ENCODE measurements at regions not wholly inside any gene's neighbourhood (a gene's known extent, or its start where the extent isn't known, plus 50 kb on each side); places are given as distances from the start of the nearest gene placed in this dataset.

- TF ChIP-seq CTCF (IDR thresholded peaks at IDR 0.05; ENCODE audit: low read depth, low read length, missing control alignments), result no peak
- no peaks in the 10 kb centered on the region for H3K36me3 ChIP-seq (replicated peaks)
Observed at GRCh38 chr2:104929663-104930062, 75.7 kb downstream of the POU3F3 start.

GRCh38 chr2:104930732-104931131, 76.8 kb downstream of the POU3F3 start:
- no peak for DNase-seq
- no peak for TF ChIP-seq CTCF (IDR thresholded peaks at IDR 0.05; ENCODE audit: low read depth, low read length, missing control alignments)

More at GRCh38 chr2:104929663-104930062, 75.7 kb downstream of the POU3F3 start:
- Histone ChIP-seq H3K27ac (no peak overlapping the region), H3K27me3 (replicated peaks) (no peaks in the 10 kb centered on the region), H3K4me3 (ENCODE audit: low read depth, low read length) (no peak overlapping the region)
- DNase-seq, result no peak
- in situ Hi-C loops (cut with HindIII; ENCODE audit: low pct_ligation_motif_present, low sequenced_read_pairs), result no loop called here

GRCh38 chr2:104932243-104932642, 78.3 kb downstream of the POU3F3 start:
- Histone ChIP-seq H3K27ac (no peak overlapping the region), H3K36me3 (replicated peaks) (no peaks in the 10 kb centered on the region), H3K27me3 (replicated peaks) (no peaks in the 10 kb centered on the region), H3K4me3 (ENCODE audit: low read depth, low read length) (no peak overlapping the region)
- in situ Hi-C loops (cut with HindIII; ENCODE audit: low pct_ligation_motif_present, low sequenced_read_pairs), result no loop called here
- TF ChIP-seq CTCF (IDR thresholded peaks at IDR 0.05; ENCODE audit: low read depth, low read length, missing control alignments), result no peak
- DNase-seq, result no peak

More at GRCh38 chr2:104930732-104931131, 76.8 kb downstream of the POU3F3 start:
- Histone ChIP-seq H3K27me3 (replicated peaks) (no peaks in the 10 kb centered on the region), H3K36me3 (replicated peaks) (no peaks in the 10 kb centered on the region), H3K4me3 (ENCODE audit: low read depth, low read length) (no peak overlapping the region), H3K27ac (no peak overlapping the region)
- in situ Hi-C loops (cut with HindIII; ENCODE audit: low pct_ligation_motif_present, low sequenced_read_pairs), result no loop called here

- DNase-seq, result no peak
- Histone ChIP-seq H3K36me3 (replicated peaks) (no peaks in the 10 kb centered on the region), H3K4me3 (ENCODE audit: low read depth, low read length) (no peak overlapping the region), H3K27ac (no peak overlapping the region), H3K27me3 (replicated peaks) (no peaks in the 10 kb centered on the region)
- in situ Hi-C loops (cut with HindIII; ENCODE audit: low pct_ligation_motif_present, low sequenced_read_pairs), result no loop called here
- TF ChIP-seq CTCF (IDR thresholded peaks at IDR 0.05; ENCODE audit: low read depth, low read length, missing control alignments), result no peak
Observed at GRCh38 chr2:104933151-104933917, 79.4 kb downstream of the POU3F3 start.

- H3K4me3 ChIP-seq (ENCODE audit: low read depth, low read length), result no peak overlapping the region
- H3K27ac ChIP-seq, result no peak overlapping the region
- in situ Hi-C loops (cut with HindIII; ENCODE audit: low pct_ligation_motif_present, low sequenced_read_pairs), result no loop called here
- TF ChIP-seq CTCF (IDR thresholded peaks at IDR 0.05; ENCODE audit: low read depth, low read length, missing control alignments), result no peak
- no peaks in the 10 kb centered on the region for H3K27me3 ChIP-seq (replicated peaks)
- no peak for DNase-seq
- no peaks in the 10 kb centered on the region for H3K36me3 ChIP-seq (replicated peaks)
Observed at GRCh38 chr2:104936527-104936926, 82.6 kb downstream of the POU3F3 start.
